Urothelium cell line (cell line): ENCODE measurements at regions not wholly inside any gene's neighbourhood (a gene's known extent, or its start where the extent isn't known, plus 50 kb on each side); places are given as distances from the start of the nearest gene placed in this dataset.
"Not testable (repeated sequence)": the region's sequence is repeated elsewhere in the genome, so short reads cannot be mapped to it uniquely, and the experiment has no call there.

Experiments used
- DNase-seq: peaks from one replicate; pipeline ENCODE4 v3.0.0; 2011; ENCODE audit warnings: low spot score, mixed read lengths
- FAIRE-seq: peaks from 2 replicates; lab custom pipeline; 2011; peaks lifted over from hg19 to GRCh38; lab: Jason Lieb, UNC

- not testable (repeated sequence) for FAIRE-seq, DNase-seq
Observed at GRCh38 chr12:8386661-8387060, 69.1 kb upstream of the CLEC6A start.

- not testable (repeated sequence) for DNase-seq, FAIRE-seq
Observed at GRCh38 chr12:8389296-8389695, 66.5 kb upstream of the CLEC6A start.

DNA sequence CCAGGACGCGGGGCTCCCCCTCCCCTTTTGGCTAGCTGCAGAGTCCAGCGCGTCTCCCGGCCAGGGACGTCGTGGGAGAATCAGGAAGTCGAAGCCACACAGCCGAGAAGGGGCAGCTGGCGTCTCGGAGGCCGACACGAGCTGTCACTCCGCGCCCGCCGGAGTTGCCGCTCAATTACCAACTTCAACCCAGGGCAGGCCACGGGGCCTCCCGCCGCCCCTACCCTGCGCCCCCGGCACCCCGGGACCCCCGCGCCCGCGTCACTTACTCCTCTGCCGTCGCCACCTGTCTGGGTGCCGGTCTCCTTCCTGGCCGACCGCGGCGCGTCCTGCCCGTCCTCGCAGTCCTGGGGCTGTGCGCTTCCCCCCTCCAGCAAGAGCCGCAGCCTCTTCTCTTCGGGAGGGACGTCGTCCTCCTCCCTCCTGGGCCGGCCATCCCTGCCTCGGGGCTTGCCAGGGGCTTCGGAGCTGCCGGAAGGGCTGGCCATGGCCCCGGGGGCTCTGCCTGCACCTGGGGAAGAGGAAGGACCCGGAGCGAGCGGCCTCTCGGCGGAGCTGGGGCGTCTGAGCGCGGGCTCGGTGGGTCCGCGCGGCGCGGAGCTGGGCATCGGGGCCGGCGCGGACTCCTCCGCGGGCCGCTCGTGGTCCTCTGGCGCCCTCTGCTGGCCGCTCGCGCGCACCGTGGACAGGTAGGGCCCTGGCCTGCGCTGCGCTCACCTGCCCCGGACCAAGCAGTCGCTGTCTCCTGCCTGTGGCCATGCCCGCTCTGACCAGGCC, 65.6 kb upstream of the CLEC6A start:
- DNase-seq = peak; percentile 61
- peak; percentile 86 for FAIRE-seq

DNA sequence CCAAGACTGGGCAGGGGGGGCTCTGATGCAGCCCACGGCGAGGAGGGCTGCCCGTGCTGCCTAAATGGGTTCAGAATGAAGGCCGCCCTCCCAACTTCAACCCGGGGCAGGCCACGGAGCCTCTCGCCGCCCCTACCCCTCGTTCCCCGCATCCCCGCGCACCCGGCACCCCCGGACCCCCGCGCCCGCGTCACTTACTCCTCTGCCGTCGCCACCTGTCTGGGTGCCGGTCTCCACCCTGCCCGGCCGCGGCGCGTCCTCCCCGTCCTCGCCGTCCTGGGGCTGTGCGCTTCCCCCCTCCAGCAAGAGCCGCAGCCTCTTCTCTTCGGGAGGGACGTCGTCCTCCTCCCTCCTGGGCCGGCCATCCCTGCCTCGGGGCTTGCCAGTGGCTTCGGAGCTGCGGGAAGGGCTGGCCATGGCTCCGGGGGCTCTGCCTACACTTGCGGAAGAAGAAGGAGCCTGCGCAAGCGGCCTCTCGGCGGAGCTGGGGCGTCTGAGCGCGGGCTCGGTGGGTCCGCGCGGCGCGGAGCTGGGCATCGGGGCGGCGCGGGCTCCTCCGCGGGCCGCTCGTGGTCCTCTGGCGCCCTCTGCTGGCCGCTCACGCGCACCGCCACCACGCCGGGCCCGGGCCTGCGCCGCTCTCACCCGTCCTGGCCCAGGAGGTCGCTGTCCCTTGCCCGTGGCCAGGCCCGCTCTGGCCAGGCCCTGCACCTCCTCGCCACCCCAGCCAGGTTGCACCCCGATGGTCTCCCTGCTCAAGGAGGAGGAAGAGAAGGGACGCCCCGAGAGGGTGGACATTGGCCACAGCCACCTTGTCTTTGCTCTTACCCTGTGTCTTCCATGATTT, 59.3 kb upstream of the CLEC6A start:
- FAIRE-seq (peak; percentile 56), DNase-seq (peak; percentile 57)

DNA sequence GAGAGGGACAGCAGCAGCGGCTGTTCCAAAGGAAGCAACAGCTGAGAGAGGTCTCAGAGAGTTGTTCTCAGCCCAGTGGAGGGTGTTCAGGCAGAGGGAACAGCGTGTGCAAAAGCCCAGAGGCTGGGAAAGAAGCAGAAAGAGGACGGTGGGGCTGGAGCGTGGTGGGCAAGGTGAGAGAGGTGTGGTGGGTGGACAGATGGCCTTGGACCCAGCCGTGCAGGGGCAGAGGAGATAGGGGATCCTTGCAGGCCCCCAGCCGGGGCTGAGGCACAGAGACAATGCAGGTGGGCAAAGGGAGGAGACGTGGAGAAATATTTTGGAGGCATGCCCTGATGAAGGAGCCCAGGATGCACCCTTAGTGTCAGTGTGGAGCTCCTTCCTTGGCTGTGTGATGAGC, 58.4 kb upstream of the CLEC6A start:
- not testable (repeated sequence) for DNase-seq, FAIRE-seq

DNA sequence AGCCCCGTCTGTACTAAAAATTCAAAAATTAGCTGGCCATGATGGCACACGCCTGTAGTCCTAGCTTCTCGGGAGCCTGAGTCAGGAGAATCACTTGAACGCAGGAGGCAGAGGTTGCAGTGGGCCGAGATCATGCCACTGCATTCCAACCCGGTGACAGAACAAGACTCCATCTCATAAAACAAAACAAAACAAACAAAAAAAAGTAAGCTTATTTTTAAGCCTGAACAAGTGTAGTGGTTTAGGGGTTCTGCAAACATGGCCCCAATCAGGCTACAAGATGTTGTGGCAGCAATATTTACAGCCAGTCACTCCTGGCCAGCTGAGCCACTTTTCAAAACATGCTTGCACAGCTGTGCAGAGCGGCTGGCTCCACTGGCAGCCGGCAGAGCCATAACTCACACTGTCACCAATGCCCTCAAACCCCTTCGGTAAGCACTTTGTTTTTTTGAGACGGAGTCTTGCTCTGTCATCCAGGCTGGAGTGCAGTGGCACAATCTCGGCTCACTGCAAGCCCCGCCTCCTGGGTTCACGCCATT, 56.2 kb upstream of the CLEC6A start:
- peak; percentile 40 for DNase-seq
- not testable (repeated sequence) for FAIRE-seq

GRCh38 chr12:8403834-8404233, 51.9 kb upstream of the CLEC6A start:
- DNase-seq, FAIRE-seq: not testable (repeated sequence)

DNA sequence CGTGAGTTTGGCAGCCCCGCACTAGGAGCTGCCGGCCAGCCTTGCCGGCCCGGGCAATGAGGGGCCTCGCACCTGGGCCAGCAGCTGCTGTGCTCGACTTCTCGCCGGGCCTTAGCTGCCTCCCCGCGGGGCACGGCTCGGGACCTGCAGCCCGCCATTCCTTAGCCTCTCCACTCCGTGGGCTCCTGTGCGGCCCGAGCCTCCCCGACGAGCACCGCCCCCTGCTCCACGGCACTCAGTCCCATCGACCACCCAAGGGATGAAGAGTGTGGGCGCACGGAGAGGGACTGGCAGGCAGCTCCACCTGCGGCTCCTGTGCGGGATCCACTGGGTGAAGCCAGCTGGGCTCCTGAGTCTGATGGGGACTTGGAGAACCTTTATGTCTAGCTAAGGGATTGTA, 51.4 kb upstream of the CLEC6A start:
- not testable (repeated sequence) for FAIRE-seq, DNase-seq
